ENCODE measurements at regions not wholly inside any gene's neighbourhood (a gene's known extent, or its start where the extent isn't known, plus 50 kb on each side); places are given as distances from the start of the nearest gene placed in this dataset.

DNA sequence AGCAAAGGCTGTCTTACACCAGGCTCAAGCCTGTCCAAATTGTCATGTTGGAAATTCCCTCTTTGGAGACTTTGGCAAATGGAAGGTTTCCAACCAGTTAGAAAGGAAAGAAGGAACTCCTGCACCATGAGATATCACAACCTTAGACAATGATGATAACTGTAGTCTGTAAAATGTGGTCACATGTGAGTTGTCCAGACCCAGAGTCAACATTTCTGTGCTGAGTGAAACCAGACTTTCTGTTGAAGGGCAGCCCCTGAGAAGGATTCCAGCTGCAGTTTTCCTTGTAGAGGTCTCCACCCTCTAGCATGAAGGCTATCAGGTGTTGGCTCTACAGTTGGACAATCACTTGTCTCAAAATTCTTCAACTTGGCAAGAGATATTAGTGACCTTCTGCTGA, 82.4 kb downstream of the SOX3 start:
- TF ChIP-seq, protein P1, sequence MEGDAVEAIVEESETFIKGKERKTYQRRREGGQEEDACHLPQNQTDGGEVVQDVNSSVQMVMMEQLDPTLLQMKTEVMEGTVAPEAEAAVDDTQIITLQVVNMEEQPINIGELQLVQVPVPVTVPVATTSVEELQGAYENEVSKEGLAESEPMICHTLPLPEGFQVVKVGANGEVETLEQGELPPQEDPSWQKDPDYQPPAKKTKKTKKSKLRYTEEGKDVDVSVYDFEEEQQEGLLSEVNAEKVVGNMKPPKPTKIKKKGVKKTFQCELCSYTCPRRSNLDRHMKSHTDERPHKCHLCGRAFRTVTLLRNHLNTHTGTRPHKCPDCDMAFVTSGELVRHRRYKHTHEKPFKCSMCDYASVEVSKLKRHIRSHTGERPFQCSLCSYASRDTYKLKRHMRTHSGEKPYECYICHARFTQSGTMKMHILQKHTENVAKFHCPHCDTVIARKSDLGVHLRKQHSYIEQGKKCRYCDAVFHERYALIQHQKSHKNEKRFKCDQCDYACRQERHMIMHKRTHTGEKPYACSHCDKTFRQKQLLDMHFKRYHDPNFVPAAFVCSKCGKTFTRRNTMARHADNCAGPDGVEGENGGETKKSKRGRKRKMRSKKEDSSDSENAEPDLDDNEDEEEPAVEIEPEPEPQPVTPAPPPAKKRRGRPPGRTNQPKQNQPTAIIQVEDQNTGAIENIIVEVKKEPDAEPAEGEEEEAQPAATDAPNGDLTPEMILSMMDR (IDR thresholded peaks at IDR 0.05; ENCODE audit: low read depth, low read length, missing input control): no peak
- no peak for TF ChIP-seq HNF4A (conservative IDR thresholded peaks at IDR 0.05)
